ENCODE measurements at regions not wholly inside any gene's neighbourhood (a gene's known extent, or its start where the extent isn't known, plus 50 kb on each side); places are given as distances from the start of the nearest gene placed in this dataset.

DNA sequence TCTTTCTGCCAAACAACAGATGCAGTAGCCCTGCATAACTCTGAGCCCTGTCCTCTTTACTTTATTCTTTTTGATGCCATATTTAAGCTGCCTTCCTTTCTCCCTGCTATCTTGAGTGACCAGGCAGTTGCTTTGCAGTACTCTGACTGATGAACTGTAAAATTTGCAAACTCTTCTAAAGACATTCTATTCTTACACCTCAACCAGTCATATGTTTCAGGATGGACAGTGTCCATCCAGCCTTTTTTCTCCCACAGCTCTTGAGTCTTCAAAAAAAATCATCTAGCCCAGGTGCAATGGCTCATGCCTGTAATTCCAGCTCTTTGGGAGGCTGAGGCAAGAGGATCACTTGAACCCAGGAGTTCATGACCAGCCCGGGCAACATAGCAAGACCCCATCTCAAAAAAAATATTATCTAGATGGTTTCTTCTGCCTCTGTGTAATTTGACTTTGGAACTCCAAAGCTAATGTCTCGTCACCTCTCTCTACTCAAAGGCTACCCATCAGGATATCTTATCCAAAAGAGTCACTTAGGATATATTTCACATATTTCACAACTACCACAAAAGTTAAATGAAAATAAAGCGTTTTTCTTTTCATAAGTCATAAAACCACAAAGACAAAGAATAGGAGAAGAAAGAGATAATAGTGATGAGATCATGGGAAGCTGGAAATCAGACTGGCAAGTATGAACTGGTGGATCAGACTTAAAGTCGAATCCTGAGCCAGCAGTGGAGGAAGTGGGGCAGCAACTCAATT, 54.6 kb upstream of the IPO9 start:
- peak; percentile 90 for DNase-seq

GRCh38 chr1:201774983-201775344, 54.0 kb upstream of the IPO9 start:
- DNase-seq: no peak

DNA sequence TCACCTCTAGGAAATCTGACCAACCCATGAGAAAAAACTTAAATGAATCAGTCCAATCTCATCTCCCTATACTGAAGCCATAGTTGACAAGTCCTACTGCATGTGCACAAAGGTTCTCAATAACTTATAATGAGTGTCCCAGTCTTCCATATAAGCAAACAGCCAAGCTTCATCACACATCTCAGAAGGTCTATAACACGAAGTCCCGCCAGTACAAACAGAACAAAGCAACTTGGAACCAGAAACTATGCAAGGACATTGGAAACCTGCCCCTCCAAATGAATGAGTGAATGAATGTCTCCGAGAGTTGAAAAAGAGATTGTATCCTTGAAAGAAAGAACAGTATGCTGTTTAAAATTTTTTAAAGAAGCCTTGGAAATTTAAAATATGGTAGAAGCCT, 53.6 kb upstream of the IPO9 start:
- DNase-seq: no peak

- DNase-seq: no peak
These were observed 50.5 kb upstream of the IPO9 start for GRCh38 chr1:201778279-201779065.
